Natural killer cell treated with Interleukin-12 subunit alpha and Interleukin-12 subunit beta and Interleukin-15 and Interleukin-18, amount 100 ng/mL, for 72 hours (primary cell): ENCODE measurements at regions not wholly inside any gene's neighbourhood (a gene's known extent, or its start where the extent isn't known, plus 50 kb on each side); places are given as distances from the start of the nearest gene placed in this dataset.
"Not testable (repeated sequence)": the region's sequence is repeated elsewhere in the genome, so short reads cannot be mapped to it uniquely, and the experiment has no call there.

Source experiments
- ATAC-seq, 2 donors: fragments of 150-1000 bp; cut with Tn5 transposase in 1 of 2; sonication (Bioruptor Pico), chemical (Tn5 transposase) in 1 of 2; 2 replicates each; pipeline ENCODE4 v1.10.0; 2021
- DNase-seq: peaks from one replicate; pipeline ENCODE4 v3.0.0; 2022; ENCODE audit warnings: low spot score
- H3K27ac Mint-ChIP-seq, 2 donors: 1 replicate in 1 of 2; 2 replicates in 1 of 2; pipeline ENCODE4 v1.8.0; 2022; ENCODE audit warnings: mixed read lengths in 2 of 2, mild to moderate bottlenecking in 1 of 2, moderate library complexity in 1 of 2
- H3K27me3 Mint-ChIP-seq, 2 donors: 1 replicate in 1 of 2; 2 replicates in 1 of 2; pipeline ENCODE4 v1.8.0; 2022; ENCODE audit warnings: mixed read lengths in 2 of 2
- H3K36me3 Mint-ChIP-seq: one replicate; pipeline ENCODE4 v1.8.0; 2022; ENCODE audit warnings: mixed read lengths
- H3K4me1 Mint-ChIP-seq, 2 donors: 1 replicate in 1 of 2; 2 replicates in 1 of 2; pipeline ENCODE4 v1.8.0; 2022; ENCODE audit warnings: low read depth in 2 of 2, mixed read lengths in 2 of 2, mild to moderate bottlenecking in 1 of 2
- H3K4me3 Mint-ChIP-seq: one replicate; pipeline ENCODE4 v1.8.0; 2022; ENCODE audit warnings: mixed read lengths
- H3K9me3 Mint-ChIP-seq: 2 replicates; pipeline ENCODE4 v1.8.0; 2022; ENCODE audit warnings: mixed read lengths

DNA sequence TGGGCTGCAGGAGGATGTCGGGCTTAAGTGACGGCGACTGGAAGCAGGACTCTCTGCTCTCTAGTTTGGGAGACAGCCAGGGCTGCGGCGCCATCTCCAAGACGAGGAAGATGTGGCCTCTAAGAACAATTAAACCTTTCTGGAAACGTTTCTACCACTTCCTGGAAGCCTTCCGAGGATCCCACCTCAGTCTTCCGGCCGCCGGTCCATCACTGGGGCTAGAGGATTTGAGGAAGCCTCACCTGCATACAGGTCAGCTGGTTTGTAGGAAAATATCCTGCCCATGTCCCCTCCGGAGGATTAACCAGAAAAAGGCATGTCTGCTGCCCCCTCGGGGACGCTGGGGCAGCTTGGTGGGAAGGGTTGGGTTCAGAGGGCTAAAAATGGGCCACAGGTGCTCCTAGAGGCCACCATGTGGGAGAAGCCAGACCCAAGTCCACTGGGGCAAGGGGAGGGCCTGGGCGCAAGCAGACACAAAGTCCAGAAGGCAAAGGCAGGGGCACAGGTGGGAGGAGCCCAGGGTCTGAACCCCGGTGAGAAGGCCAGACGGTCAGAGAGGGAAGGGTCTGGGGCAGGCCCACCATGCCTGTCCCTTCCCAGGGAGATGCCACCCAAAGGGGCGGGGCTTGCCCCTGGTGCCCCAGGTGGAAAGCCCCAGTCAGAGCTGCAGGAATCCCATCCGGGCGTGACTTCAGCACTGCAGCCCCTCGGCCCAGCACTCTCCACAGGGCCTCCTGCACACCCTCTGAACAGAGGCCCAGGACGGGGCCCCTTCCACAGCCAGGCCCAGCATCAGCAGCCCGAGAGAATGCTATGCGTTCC lies 82.2 kb upstream of the ID2 start:
- no peaks in the 10 kb centered on the region for H3K27me3 Mint-ChIP-seq
- DNase-seq (no peak), ATAC-seq (no peak)
- no peak overlapping the region for H3K4me3 Mint-ChIP-seq
- peak overlapping the region in 1 of 2 donors; percentile 28 for H3K27ac Mint-ChIP-seq
- peaks cover 14 to 17% of the 10 kb centered on the region in 2 donors for H3K4me1 Mint-ChIP-seq
- H3K36me3 Mint-ChIP-seq = no peaks in the 10 kb centered on the region
- H3K9me3 Mint-ChIP-seq = no peaks in the 10 kb centered on the region

DNA sequence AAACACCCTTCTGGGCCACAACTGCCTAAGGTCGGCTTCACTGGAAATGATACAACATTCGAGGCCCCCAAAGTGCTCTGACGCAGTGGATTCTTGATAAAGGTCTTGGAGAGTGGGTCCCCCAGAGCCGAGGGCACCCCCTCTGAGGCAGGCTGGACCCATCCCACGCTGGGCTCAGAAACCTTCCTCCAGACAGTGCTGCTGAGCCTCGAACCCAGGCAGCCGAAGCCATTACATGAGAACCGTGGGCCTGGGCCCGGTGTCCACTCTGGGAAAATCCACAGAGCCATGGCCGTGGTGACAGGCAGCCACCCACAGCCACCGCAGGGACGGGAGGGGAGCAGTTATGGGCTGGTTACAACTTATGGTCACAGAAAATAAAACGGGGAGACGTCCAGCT lies 81.4 kb upstream of the ID2 start:
- ATAC-seq = no peak
- Mint-ChIP-seq H3K27ac (no peak overlapping the region), H3K4me1 (peaks cover 14 to 17% of the 10 kb centered on the region in 2 donors), H3K4me3 (no peak overlapping the region), H3K36me3 (no peaks in the 10 kb centered on the region), H3K27me3 (no peaks in the 10 kb centered on the region), H3K9me3 (no peaks in the 10 kb centered on the region)
- no peak for DNase-seq

DNA sequence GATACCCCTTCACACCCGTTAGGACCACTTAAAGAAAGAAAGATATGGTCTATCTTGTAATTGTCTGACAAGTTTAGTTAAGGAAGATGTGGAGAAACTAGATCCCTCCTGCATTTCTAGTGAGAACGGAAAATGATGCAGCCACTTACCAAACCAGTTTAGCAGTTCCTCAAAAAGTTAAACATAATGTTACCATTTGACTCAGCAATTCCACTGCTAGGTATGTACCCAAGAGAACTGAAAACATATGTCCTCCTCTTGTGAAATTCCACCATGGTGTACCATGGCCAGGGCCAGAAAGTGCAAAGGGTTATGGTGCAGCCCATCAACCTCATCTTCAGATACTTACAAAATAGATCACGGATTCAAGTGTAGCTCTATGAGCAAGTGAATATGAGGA lies 79.0 kb upstream of the ID2 start:
- no peaks in the 10 kb centered on the region for H3K27me3 Mint-ChIP-seq
- no peak overlapping the region for H3K4me3 Mint-ChIP-seq
- H3K9me3 Mint-ChIP-seq = no peaks in the 10 kb centered on the region
- no peaks in the 10 kb centered on the region for H3K36me3 Mint-ChIP-seq
- ATAC-seq (no peak), DNase-seq (no peak)
- H3K4me1 Mint-ChIP-seq = peaks cover 13 to 15% of the 10 kb centered on the region in 2 donors
- no peak overlapping the region for H3K27ac Mint-ChIP-seq

DNA sequence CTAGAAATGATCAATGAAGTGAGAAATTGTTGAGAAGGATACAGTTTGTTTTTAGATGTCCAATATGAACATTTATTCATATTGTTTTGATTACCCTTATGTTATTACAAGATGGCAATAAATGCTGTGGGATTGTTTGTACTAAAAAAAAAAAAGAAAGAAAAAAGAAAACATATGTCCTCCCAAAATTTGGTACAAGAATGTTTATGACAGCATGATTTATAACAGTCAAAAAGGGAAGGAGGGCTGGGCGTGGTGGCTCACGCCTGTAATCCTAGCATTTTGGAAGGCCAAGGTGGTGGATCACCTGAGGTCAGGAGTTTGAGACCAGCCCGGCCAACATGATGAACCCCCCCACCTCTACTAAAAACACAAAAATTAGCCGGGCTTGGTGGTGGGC lies 78.5 kb upstream of the ID2 start:
- not testable (repeated sequence) for H3K9me3 Mint-ChIP-seq, H3K27me3 Mint-ChIP-seq, DNase-seq, ATAC-seq, H3K27ac Mint-ChIP-seq, H3K36me3 Mint-ChIP-seq, H3K4me3 Mint-ChIP-seq
- peaks cover 12 to 18% of the 10 kb centered on the region in 2 donors for H3K4me1 Mint-ChIP-seq

DNA sequence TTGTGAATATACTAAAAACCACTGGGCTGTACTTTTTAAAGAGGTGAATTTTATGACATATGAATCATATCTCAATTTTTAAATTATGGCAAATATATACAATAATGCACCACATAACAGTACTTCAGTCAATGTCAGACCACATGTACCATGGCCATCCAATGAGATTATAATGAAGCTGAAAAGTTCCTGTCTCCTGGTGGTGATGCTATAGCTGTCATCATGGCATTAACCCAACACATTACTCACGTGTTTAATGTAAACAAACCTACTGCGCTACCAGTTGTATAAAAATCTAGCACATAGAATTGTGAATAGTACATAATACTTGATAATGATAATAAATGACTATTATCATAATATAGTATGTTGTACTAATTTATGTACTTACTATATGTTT lies 77.6 kb upstream of the ID2 start:
- Mint-ChIP-seq H3K4me3 (no peak overlapping the region), H3K36me3 (no peaks in the 10 kb centered on the region), H3K27ac (no peak overlapping the region), H3K27me3 (no peaks in the 10 kb centered on the region), H3K4me1 (peaks cover 21 to 27% of the 10 kb centered on the region in 2 donors), H3K9me3 (no peaks in the 10 kb centered on the region)
- ATAC-seq = no peak
- DNase-seq = no peak

DNA sequence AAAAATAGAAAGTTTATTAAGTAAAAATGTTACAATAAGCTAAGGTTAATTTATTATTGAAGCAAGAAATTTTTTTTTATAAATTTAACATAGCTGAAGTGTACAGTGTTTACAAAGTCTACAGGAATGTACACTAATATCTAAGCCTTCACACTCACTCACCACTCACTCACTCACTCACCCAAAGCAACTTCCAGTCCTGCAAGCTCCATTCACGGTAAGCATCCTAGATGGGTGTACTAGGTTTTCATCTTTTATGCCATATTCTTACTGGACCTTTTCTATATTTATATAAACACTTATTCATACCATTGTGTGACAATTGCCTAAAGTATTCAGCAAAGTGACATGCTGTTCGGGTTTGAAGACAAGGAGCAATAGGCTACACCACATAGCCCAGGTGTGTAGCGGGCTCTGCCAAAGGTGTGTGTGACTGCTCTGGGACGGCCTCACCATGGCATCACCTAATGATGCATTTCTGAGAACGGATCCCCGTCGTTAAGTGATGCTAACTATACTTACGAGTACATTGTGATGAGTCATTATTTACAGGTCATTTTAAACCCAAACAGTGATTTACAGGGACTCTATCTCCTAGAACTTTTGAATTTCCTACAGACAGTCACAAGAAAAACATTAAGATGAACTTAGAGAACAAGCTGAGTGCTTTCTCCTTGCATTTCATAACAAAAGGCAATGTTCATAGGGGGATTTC lies 76.3 kb upstream of the ID2 start:
- Mint-ChIP-seq H3K4me3 (no peak overlapping the region), H3K9me3 (no peaks in the 10 kb centered on the region), H3K27ac (no peak overlapping the region), H3K36me3 (peaks cover 1% of the 10 kb centered on the region), H3K27me3 (no peaks in the 10 kb centered on the region), H3K4me1 (peaks cover 23 to 29% of the 10 kb centered on the region in 2 donors)
- DNase-seq = no peak
- ATAC-seq = no peak

DNA sequence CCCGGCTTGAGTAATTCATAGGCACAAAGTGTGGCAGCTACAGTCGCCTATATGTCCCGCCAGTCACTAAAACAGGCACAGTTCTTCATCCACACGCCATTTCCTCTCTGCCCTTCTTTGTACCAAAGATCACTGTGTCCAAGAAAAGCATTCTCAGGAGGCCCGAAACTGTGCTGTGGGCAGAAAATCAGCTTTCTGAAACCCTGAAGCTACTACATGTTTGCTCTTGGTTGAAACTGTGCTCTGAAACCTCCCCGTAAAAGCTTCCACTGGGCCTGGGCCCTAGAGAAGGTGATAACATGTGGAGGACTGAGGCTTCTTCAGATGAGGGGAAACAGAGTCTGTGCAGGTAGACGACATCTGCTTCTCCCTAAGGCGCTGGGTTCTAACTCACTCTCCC lies 75.6 kb upstream of the ID2 start:
- Mint-ChIP-seq H3K36me3 (peaks cover 6% of the 10 kb centered on the region), H3K4me3 (no peak overlapping the region), H3K27ac (no peak overlapping the region), H3K27me3 (no peaks in the 10 kb centered on the region), H3K4me1 (peaks cover 23 to 29% of the 10 kb centered on the region in 2 donors), H3K9me3 (no peaks in the 10 kb centered on the region)
- no peak for ATAC-seq
- DNase-seq = no peak

DNA sequence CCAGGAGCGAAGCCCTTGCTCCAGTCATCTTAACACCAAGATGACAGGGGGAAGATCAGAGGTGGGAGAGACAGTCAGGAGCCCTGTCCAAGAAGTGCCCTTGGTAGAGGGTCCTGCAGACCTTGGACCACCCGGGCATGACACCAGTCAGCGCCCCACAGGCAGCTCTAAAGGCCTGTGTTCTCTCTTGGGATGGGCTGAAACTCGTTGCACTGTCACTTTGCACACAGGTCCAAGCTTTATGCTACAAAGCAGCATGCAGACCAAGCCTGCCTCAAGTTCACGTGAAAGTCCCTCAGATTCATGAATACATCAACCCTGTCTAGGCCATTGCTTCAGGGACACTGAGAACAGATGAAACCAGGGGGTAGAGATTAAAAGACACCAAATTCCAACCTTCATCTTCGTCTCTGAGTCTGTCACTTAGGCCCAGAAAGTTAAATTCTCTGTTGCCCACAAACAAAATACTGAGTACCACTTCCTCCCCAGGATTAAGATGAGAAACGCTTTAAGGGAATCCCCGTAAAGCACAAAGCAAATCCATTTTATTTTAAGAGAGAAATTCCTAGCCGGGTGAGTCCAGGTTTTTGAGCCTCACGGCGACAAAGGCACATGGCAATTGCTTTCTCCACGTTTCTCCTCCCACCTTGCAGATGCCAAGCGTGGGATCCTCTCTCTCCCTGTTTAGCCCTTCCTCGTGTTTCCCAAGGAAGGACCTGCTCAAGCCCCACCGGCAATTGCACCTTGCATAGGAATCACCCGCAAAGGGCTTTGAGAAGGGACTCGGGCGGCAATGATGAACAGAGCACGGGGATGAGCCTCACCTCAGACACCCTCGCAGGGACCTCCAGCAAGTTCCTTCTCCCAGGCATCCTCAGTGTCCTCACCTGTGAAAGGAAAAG lies 75.0 kb upstream of the ID2 start:
- DNase-seq (no peak), ATAC-seq (no peak)
- Mint-ChIP-seq H3K27me3 (no peaks in the 10 kb centered on the region), H3K4me3 (no peak overlapping the region), H3K27ac (peak overlapping the region; percentile 66 to 75), H3K4me1 (peaks cover 24 to 29% of the 10 kb centered on the region in 2 donors), H3K9me3 (no peaks in the 10 kb centered on the region), H3K36me3 (peaks cover 6% of the 10 kb centered on the region)

DNA sequence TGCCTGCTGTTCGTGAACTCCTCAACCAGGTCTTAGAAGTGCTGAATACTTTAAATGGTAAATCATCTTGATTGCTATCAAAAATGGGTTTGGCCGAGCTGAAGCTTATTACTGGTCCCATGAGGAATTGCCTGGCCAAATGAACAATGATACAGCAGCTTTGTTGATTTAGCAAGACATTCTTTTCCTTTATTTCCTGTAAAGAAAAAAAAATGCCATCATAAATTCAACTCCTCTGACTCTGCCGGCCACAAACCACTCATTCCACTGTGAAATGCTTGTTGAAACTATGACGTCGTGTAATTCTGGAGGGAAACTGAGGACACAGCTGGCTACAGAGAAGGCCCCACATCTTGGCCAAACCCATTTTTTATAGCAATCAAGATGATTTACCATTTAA lies 74.2 kb upstream of the ID2 start:
- peak overlapping the region; percentile 15 for H3K4me3 Mint-ChIP-seq
- H3K27ac Mint-ChIP-seq = peak overlapping the region; percentile 66 to 75
- ATAC-seq (no peak), DNase-seq (no peak)
- peaks cover 6% of the 10 kb centered on the region for H3K36me3 Mint-ChIP-seq
- H3K27me3 Mint-ChIP-seq = no peaks in the 10 kb centered on the region
- H3K4me1 Mint-ChIP-seq = peaks cover 27 to 29% of the 10 kb centered on the region in 2 donors
- no peaks in the 10 kb centered on the region for H3K9me3 Mint-ChIP-seq

DNA sequence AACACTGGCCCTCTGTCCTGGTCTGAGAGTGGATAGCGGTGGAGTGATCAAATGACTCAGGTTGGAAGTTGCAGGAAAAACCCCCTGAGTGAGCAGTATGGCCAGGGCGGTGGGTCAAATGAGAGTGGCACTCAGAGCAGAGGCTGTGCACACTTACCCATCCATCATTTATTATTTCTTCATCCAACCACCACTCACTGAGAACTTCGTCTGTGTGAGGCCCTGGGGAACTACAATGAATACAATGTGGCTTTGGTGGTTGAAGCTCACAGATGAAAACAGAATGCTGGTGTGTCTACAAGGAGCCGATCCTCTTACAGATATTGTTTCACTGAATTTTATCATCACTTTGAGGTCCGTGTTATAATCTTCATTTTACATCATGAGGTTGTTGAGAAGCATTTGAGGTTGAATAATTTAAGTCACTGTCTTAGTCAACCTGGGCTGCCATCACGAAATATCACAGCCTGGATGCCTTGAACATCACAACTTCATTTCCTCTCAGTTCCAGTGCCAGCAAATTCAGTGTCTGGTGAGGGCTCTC lies 73.4 kb upstream of the ID2 start:
- ATAC-seq (peak; percentile 89 to 94), DNase-seq (no peak)
- H3K9me3 Mint-ChIP-seq = no peaks in the 10 kb centered on the region
- peaks cover 6% of the 10 kb centered on the region for H3K36me3 Mint-ChIP-seq
- H3K4me3 Mint-ChIP-seq = peak overlapping the region; percentile 53
- H3K27ac Mint-ChIP-seq = peak overlapping the region; percentile 66 to 75
- H3K27me3 Mint-ChIP-seq = no peaks in the 10 kb centered on the region
- H3K4me1 Mint-ChIP-seq = peaks cover 29 to 30% of the 10 kb centered on the region in 2 donors

DNA sequence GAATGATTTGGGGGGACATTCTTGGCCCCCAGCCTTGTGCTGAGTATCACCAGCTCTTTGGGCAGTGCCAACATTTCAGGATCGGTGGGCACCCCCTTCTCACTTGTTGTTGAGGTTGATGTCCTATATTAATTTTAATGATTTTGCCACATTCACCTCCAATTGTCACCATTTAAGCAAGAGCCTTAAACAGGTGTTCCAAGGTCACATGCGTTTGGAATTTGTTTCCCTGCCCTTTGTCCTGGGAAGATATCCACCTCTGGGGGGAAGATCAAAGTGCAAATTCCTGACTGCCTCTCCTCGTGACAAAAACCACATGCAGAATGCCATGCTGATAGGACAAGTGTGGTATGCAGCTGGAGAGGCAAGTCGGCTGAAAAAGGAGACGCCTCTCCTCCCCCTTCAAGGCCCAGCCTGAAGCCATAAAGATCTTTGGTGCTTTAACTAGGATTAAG lies 72.5 kb upstream of the ID2 start:
- peak overlapping the region; percentile 31 for H3K4me3 Mint-ChIP-seq
- H3K27ac Mint-ChIP-seq = peak overlapping the region; percentile 66 to 75
- H3K36me3 Mint-ChIP-seq = peaks cover 6% of the 10 kb centered on the region
- no peaks in the 10 kb centered on the region for H3K9me3 Mint-ChIP-seq
- no peak for ATAC-seq
- H3K4me1 Mint-ChIP-seq = peaks cover 29 to 34% of the 10 kb centered on the region in 2 donors
- H3K27me3 Mint-ChIP-seq = no peaks in the 10 kb centered on the region
- no peak for DNase-seq

DNA sequence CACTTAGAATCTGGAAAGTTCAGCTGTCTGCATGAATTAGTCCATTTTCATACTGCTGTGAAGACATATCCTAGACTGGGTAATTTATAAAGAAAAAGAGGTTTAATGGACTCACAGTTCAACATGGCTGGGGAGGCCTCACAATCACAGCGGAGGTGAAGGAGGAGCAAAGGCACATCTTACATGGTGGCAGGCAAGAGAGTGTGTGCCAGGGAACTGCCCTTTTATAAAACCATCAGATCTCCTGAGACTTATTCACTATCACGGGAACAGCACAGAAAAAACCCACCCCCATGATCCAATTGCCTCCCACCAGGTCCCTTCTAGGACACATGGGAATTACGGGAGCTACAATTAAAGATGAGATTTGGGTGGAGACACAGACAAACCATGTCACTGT lies 71.1 kb upstream of the ID2 start:
- DNase-seq, H3K27me3 Mint-ChIP-seq, H3K4me3 Mint-ChIP-seq, H3K9me3 Mint-ChIP-seq, H3K27ac Mint-ChIP-seq, ATAC-seq, H3K36me3 Mint-ChIP-seq: not testable (repeated sequence)
- H3K4me1 Mint-ChIP-seq = peaks cover 29 to 34% of the 10 kb centered on the region in 2 donors

DNA sequence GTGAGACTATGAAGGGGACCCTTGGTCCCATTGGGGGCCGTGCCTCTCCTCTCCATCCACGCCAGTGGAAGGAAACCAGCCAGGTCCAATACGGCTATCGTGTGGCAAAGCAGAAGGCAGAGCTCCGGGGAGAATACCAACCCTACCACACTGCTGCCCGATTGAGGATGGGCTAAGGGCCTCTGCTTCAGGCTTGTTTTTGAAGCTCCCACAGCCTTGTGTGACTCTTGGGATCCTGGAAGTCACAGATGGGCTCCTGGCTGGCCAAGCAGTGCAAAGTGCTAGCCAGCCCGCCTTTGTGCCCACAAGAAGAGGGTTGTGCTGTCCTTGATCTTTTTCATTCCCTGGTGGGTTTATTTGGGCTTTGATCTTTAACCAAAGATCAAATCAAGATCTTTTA lies 70.6 kb upstream of the ID2 start:
- no peak for DNase-seq
- H3K9me3 Mint-ChIP-seq = no peaks in the 10 kb centered on the region
- H3K4me1 Mint-ChIP-seq = peaks cover 29 to 34% of the 10 kb centered on the region in 2 donors
- peaks cover 0 to 5% of the 10 kb centered on the region in 2 donors for H3K27me3 Mint-ChIP-seq
- no peak overlapping the region for H3K4me3 Mint-ChIP-seq
- H3K36me3 Mint-ChIP-seq = peaks cover 6% of the 10 kb centered on the region
- no peak overlapping the region for H3K27ac Mint-ChIP-seq
- no peak for ATAC-seq
